SK-N-SH (cell line): ENCODE measurements at regions not wholly inside any gene's neighbourhood (a gene's known extent, or its start where the extent isn't known, plus 50 kb on each side); places are given as distances from the start of the nearest gene placed in this dataset.

Experiments used
- CHD2 ChIP-seq: fragments of 150-350 bp; IDR thresholded peaks from 2 replicates; pipeline ENCODE4 v1.6.1; 2018; ENCODE audit warnings: low read length; ENCODE audit not compliant: partially characterized antibody
- GABPA ChIP-seq: IDR thresholded peaks from 2 replicates; pipeline ENCODE4 v1.4.0; 2012; ENCODE audit warnings: low read depth, mild to moderate bottlenecking
- POLR2AphosphoS5 ChIP-seq: IDR thresholded peaks from 2 replicates; pipeline ENCODE4 v1.6.1; 2012; ENCODE audit warnings: low read depth, low read length
- RAD21 ChIP-seq: IDR thresholded peaks from 2 replicates; pipeline ENCODE4 v1.6.1; 2012; ENCODE audit warnings: mild to moderate bottlenecking, low read length
- RCOR1 ChIP-seq: fragments of 150-350 bp; IDR thresholded peaks from 2 replicates; pipeline ENCODE4 v1.6.1; 2017; ENCODE audit warnings: antibody characterized with exemption, low read length
- RFX5 ChIP-seq: IDR thresholded peaks from 2 replicates; pipeline ENCODE4 v1.6.1; 2012; ENCODE audit warnings: mild to moderate bottlenecking, improper control_type of control experiment, low read length
- SMC3 ChIP-seq: IDR thresholded peaks from 2 replicates; pipeline ENCODE4 v1.6.1; 2012; ENCODE audit warnings: low read depth, low read length, improper control_type of control experiment
- TAF1 ChIP-seq: IDR thresholded peaks from 2 replicates; pipeline ENCODE4 v1.6.1; 2012; ENCODE audit warnings: low read depth, mild to moderate bottlenecking, low read length, moderate library complexity, borderline replicate concordance
- USF2 ChIP-seq: fragments of 150-350 bp; IDR thresholded peaks from 2 replicates; pipeline ENCODE4 v1.6.1; 2017; ENCODE audit warnings: antibody characterized with exemption, low read length, low read depth, borderline replicate concordance
- YY1 ChIP-seq: IDR thresholded peaks from 2 replicates; pipeline ENCODE4 v1.4.0; 2012; ENCODE audit warnings: low read depth, mild to moderate bottlenecking
- TF ChIP-seq, protein P1 (sequence below): fragments of 200-600 bp; sonication (generic); IDR thresholded peaks from 2 replicates; pipeline ENCODE4 v1.6.1; 2017; ENCODE audit warnings: antibody characterized with exemption, mild to moderate bottlenecking, moderate library complexity
- TF ChIP-seq, protein P2 (sequence below): IDR thresholded peaks from 2 replicates; pipeline ENCODE4 v1.4.0; 2012; ENCODE audit warnings: low read depth, borderline replicate concordance

- TF ChIP-seq POLR2AphosphoS5 (no peak), YY1 (no peak), RFX5 (no peak), TAF1 (no peak), RAD21 (no peak), RCOR1 (no peak), SMC3 (no peak), CHD2 (no peak), USF2 (no peak), GABPA (no peak)
- TF ChIP-seq, protein P1, sequence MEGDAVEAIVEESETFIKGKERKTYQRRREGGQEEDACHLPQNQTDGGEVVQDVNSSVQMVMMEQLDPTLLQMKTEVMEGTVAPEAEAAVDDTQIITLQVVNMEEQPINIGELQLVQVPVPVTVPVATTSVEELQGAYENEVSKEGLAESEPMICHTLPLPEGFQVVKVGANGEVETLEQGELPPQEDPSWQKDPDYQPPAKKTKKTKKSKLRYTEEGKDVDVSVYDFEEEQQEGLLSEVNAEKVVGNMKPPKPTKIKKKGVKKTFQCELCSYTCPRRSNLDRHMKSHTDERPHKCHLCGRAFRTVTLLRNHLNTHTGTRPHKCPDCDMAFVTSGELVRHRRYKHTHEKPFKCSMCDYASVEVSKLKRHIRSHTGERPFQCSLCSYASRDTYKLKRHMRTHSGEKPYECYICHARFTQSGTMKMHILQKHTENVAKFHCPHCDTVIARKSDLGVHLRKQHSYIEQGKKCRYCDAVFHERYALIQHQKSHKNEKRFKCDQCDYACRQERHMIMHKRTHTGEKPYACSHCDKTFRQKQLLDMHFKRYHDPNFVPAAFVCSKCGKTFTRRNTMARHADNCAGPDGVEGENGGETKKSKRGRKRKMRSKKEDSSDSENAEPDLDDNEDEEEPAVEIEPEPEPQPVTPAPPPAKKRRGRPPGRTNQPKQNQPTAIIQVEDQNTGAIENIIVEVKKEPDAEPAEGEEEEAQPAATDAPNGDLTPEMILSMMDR = no peak
- TF ChIP-seq, protein P2, sequence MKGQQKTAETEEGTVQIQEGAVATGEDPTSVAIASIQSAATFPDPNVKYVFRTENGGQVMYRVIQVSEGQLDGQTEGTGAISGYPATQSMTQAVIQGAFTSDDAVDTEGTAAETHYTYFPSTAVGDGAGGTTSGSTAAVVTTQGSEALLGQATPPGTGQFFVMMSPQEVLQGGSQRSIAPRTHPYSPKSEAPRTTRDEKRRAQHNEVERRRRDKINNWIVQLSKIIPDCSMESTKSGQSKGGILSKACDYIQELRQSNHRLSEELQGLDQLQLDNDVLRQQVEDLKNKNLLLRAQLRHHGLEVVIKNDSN = no peak
Observed at GRCh38 chr2:138182250-138182936, 218.1 kb downstream of the HNMT start.
